Right lobe of liver (tissue), 6 donors: ENCODE measurements at regions not wholly inside any gene's neighbourhood (a gene's known extent, or its start where the extent isn't known, plus 50 kb on each side); places are given as distances from the start of the nearest gene placed in this dataset.

Experiments
- ATAC-seq, 4 donors: fragments of 200-7000 bp; cut with Tn5 transposase; one replicate each; pipeline ENCODE4 v1.9.1; 2020; ENCODE audit warnings: mild to moderate bottlenecking in 4 of 4, moderate library complexity in 4 of 4
- DNase-seq, 3 donors: peaks; one replicate each; pipeline ENCODE4 v3.0.0-alpha.2; 2020
- H3K27ac ChIP-seq, 3 donors: fragments of 200-600 bp; one replicate each; pipeline ENCODE4 v1.8.0; 2022
- H3K27me3 ChIP-seq, 2 donors: fragments of 200-600 bp; one replicate each; pipeline ENCODE4 v1.8.0; 2022
- H3K36me3 ChIP-seq, 4 donors: fragments of 200-600 bp; sonication (generic) in 1 of 4; one replicate each; pipeline versions ENCODE4 v1.5.1 to v1.8.0; 2017 to 2022; ENCODE audit warnings: control low read depth in 1 of 4
- H3K4me1 ChIP-seq, 4 donors: fragments of 200-600 bp; sonication (generic) in 1 of 4; one replicate each; pipeline versions ENCODE4 v1.5.1 to v1.8.0; 2017 to 2022; ENCODE audit warnings: control low read depth in 1 of 4
- H3K4me3 ChIP-seq, 3 donors: fragments of 200-600 bp; one replicate each; pipeline ENCODE4 v1.8.0; 2022
- H3K9me3 ChIP-seq, 4 donors: fragments of 200-600 bp; sonication (generic) in 1 of 4; one replicate each; pipeline versions ENCODE4 v1.5.1 to v1.8.0; 2017 to 2022; ENCODE audit warnings: control low read depth in 1 of 4
- POLR2A ChIP-seq: fragments of 450-650 bp; IDR thresholded peaks from one replicate; pipeline ENCODE4 v1.6.1; 2017; ENCODE audit warnings: antibody characterized with exemption, mild to moderate bottlenecking
- WGBS: methylation state at CpG from one replicate; pipeline ENCODE4 v1.1.6; 2018; ENCODE audit warnings: low coverage, low lambda C conversion rate; ENCODE audit not compliant: insufficient coverage; ENCODE audit errors: missing lambda C conversion rate; 5-methylcytosine and 5-hydroxymethylcytosine counted together
- intact Hi-C, 2 donors: fragments of 100-400 bp; cut with DNase I; formaldehyde crosslinking; loops; one replicate each; pipeline versions ENCODE4 v1.11.2 to v1.14.1; 2022
- TF ChIP-seq, protein P1 (sequence below), 4 donors: fragments of 200-600 bp in 3 of 4; fragments of 450-650 bp in 1 of 4; IDR thresholded peaks; one replicate each; pipeline versions ENCODE4 v1.5.1 to v1.8.0; 2016 to 2022; ENCODE audit warnings: antibody characterized with exemption in 4 of 4, mild to moderate bottlenecking in 2 of 4
- donor health status: DM: no; HTN: yes; CAD: no.
- donor health status: DM: no; HTN: no; CAD: no.
- donor health status: DM: no; HTN: no; CAD: no.
- donor health status: DM: no; HTN: yes; CAD: no.
- donor health status: DM: no; HTN: yes; CAD: no.

DNA sequence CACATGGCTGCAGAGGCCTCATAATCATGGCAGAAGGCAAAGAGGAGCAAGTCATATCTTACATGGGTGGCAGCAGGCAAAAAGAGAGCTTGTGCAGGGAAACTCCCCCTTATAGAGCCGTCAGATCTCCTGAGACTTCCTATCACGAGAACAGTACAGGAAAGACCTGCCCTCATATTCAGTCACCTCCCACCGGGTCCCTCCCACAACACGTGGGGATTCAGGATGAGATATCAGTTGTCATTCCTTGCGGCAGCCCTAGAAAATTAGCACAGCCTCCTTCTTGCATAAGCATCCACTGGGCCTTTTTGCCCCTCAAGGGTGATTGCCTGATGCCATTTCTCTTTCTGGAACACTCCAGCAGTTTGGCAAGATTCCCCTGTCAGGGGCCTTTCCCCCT is 61.7 kb upstream of the STX18 start:
- H3K36me3 ChIP-seq: no peaks in the 10 kb centered on the region
- H3K27ac ChIP-seq: no peak overlapping the region
- no peaks in the 10 kb centered on the region for H3K27me3 ChIP-seq
- TF ChIP-seq POLR2A: no peak
- TF ChIP-seq, protein P1, sequence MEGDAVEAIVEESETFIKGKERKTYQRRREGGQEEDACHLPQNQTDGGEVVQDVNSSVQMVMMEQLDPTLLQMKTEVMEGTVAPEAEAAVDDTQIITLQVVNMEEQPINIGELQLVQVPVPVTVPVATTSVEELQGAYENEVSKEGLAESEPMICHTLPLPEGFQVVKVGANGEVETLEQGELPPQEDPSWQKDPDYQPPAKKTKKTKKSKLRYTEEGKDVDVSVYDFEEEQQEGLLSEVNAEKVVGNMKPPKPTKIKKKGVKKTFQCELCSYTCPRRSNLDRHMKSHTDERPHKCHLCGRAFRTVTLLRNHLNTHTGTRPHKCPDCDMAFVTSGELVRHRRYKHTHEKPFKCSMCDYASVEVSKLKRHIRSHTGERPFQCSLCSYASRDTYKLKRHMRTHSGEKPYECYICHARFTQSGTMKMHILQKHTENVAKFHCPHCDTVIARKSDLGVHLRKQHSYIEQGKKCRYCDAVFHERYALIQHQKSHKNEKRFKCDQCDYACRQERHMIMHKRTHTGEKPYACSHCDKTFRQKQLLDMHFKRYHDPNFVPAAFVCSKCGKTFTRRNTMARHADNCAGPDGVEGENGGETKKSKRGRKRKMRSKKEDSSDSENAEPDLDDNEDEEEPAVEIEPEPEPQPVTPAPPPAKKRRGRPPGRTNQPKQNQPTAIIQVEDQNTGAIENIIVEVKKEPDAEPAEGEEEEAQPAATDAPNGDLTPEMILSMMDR (IDR thresholded peaks at IDR 0.05): no peak
- DNase-seq (no peak), ATAC-seq (no peak)
- intact Hi-C loops: no loop called here
- WGBS: 63% methylated on average over 4 of the region's 5 CpGs
- no peaks in the 10 kb centered on the region for H3K4me1 ChIP-seq
- no peak overlapping the region for H3K4me3 ChIP-seq
- H3K9me3 ChIP-seq: no peaks in the 10 kb centered on the region

DNA sequence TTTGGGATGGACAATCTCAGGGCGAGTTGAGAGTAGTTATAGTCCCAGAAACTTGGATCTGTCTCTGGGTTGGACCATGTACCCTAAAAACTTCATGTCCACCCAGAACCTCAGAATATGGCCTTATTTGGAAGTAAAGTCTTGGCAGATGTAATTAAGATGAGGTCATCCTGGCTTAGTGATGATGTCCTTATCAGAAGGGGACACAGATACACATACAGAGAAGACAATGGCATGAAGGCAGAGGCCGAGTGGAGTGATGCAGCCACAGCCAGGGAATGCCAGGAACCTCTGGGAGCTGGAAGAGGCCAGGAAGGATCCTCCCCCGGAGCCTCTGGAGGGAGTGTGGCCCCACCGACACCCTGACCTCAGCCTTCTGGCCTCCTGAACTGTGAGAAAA is 61.2 kb upstream of the STX18 start:
- no peak for TF ChIP-seq POLR2A
- TF ChIP-seq, protein P1 (IDR thresholded peaks at IDR 0.05): no peak
- Histone ChIP-seq H3K36me3 (no peaks in the 10 kb centered on the region), H3K4me1 (no peaks in the 10 kb centered on the region), H3K27me3 (no peaks in the 10 kb centered on the region), H3K4me3 (no peak overlapping the region), H3K27ac (no peak overlapping the region), H3K9me3 (no peaks in the 10 kb centered on the region)
- ATAC-seq (peak in 1 of 4 donors; percentile 20), DNase-seq (no peak)
- intact Hi-C loops: no loop called here
- 72% methylated on average over 4 of the region's 4 CpGs for WGBS

DNA sequence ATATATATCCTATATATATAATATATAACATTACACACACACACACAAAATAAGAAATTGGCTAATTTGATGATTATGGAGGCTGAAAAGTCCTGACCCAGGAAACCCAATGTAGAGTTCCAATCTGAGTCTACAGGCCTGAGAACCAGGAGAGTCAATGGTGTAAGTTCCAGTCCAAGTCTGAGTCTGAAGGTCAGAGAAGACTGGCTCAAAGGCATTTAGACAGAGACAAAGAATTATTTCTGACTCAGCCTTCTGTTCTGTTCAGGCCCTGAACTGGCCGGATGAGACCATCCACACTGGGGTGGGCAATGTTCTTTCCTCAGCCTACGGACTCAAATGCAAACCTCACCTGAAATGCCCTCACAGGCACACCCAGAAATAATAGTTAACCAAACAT is 60.6 kb upstream of the STX18 start:
- H3K27me3 ChIP-seq: no peaks in the 10 kb centered on the region
- no peaks in the 10 kb centered on the region for H3K36me3 ChIP-seq
- ATAC-seq (no peak), DNase-seq (no peak)
- H3K27ac ChIP-seq: no peak overlapping the region
- intact Hi-C loops: no loop called here
- no CpG with 5 or more reads among the region's 2 CpGs for WGBS
- no peaks in the 10 kb centered on the region for H3K4me1 ChIP-seq
- H3K4me3 ChIP-seq: no peak overlapping the region
- no peaks in the 10 kb centered on the region for H3K9me3 ChIP-seq
- TF ChIP-seq, protein P1 (IDR thresholded peaks at IDR 0.05): no peak
- no peak for TF ChIP-seq POLR2A

DNA sequence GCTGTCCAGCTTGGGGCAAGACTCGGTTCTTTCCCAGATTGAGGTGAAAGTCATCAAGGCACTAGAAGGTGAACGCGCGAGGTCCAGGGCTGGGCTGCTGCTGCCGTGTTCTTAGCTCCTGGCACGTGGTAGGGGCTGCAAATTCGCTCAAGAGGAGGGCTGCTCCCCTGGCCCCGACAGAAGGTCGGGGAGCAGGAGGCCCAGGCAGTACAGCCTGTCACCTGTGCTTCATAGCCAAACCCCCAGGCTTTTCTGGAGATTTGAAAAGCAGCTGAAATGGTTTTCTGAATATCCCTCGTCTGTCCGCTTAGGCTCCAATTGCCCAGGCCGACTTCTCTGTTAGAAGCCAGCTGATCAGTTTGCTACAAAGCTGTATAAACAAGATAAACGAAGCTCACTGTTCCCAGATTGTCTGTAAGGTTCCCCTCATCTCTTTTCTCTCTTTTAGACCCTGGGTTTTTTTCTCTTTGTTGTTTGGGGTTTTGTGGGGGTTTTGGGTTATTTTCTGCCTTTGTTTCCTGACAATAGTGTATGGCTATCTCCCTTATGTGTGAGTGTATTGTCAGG is 60.0 kb upstream of the STX18 start:
- intact Hi-C loops: no loop called here
- no peaks in the 10 kb centered on the region for H3K27me3 ChIP-seq
- ATAC-seq: no peak
- no peak overlapping the region for H3K4me3 ChIP-seq
- DNase-seq: no peak
- H3K27ac ChIP-seq: no peak overlapping the region
- H3K9me3 ChIP-seq: no peaks in the 10 kb centered on the region
- H3K36me3 ChIP-seq: no peaks in the 10 kb centered on the region
- no peaks in the 10 kb centered on the region for H3K4me1 ChIP-seq
- TF ChIP-seq, protein P1 (IDR thresholded peaks at IDR 0.05): no peak
- no peak for TF ChIP-seq POLR2A
- WGBS: 67% methylated on average over 2 of the region's 13 CpGs
